DOHH2 (cell line): ENCODE measurements at regions not wholly inside any gene's neighbourhood (a gene's known extent, or its start where the extent isn't known, plus 50 kb on each side); places are given as distances from the start of the nearest gene placed in this dataset.

Experiments
- CTCF ChIP-seq: fragments of 200-600 bp; sonication (generic); IDR thresholded peaks from one replicate; pipeline ENCODE4 v1.5.1; 2014; ENCODE audit warnings: antibody characterized with exemption, mild to moderate bottlenecking, low read depth, low read length; ENCODE audit not compliant: poor library complexity, severe bottlenecking
- EZH2phosphoT487 ChIP-seq: fragments of 200-600 bp; sonication (generic); IDR thresholded peaks from 2 replicates; pipeline ENCODE4 v1.6.1; 2017; ENCODE audit warnings: borderline replicate concordance, mild to moderate bottlenecking, antibody characterized with exemption, low read length, moderate library complexity, mixed read lengths

- TF ChIP-seq CTCF (no peak), EZH2phosphoT487 (no peak)
Measured at GRCh38 chr3:115520241-115520640, 103.1 kb upstream of the GAP43 start.
